Tongue (tissue), 1 donor: ENCODE measurements at regions not wholly inside any gene's neighbourhood (a gene's known extent, or its start where the extent isn't known, plus 50 kb on each side); places are given as distances from the start of the nearest gene placed in this dataset.
"Not testable (repeated sequence)": the region's sequence is repeated elsewhere in the genome, so short reads cannot be mapped to it uniquely, and the experiment has no call there.

ENCODE experiments used
- DNase-seq: peaks from one replicate; pipeline ENCODE4 v3.0.0-alpha.2; 2015

GRCh38 chr1:166391279-166392066 lies 224.7 kb upstream of the FAM78B start:
- DNase-seq, result no peak

- no peak for DNase-seq
Observed at GRCh38 chr1:166395729-166396128, 228.9 kb upstream of the FAM78B start.

- DNase-seq, result not testable (repeated sequence)
Observed at GRCh38 chr1:166409253-166410082, 242.7 kb upstream of the FAM78B start.

GRCh38 chr1:166410083-166410385 lies 243.2 kb upstream of the FAM78B start:
- no peak for DNase-seq

GRCh38 chr1:166416831-166417230 lies 250.0 kb upstream of the FAM78B start:
- not testable (repeated sequence) for DNase-seq

GRCh38 chr1:166418344-166418933 lies 251.6 kb upstream of the FAM78B start:
- no peak for DNase-seq

- peak; percentile 35 for DNase-seq
Observed at GRCh38 chr1:166422586-166422985, 255.8 kb upstream of the FAM78B start.

- no peak for DNase-seq
Observed at GRCh38 chr1:166432655-166433054, 265.9 kb upstream of the FAM78B start.

- peak; percentile 41 for DNase-seq
Observed at GRCh38 chr1:166433404-166434304, 266.9 kb upstream of the FAM78B start.

- DNase-seq, result no peak
Observed at GRCh38 chr1:166457700-166458099, 290.9 kb upstream of the FAM78B start.

- DNase-seq, result no peak
Observed at GRCh38 chr1:166464333-166464732, 297.5 kb upstream of the FAM78B start.

GRCh38 chr1:166470014-166470413 lies 303.2 kb upstream of the FAM78B start:
- peak; percentile 11 for DNase-seq

GRCh38 chr1:166470441-166470840 lies 303.6 kb upstream of the FAM78B start:
- DNase-seq, result no peak

- DNase-seq, result no peak
Observed at GRCh38 chr1:166471359-166471758, 304.6 kb upstream of the FAM78B start.

GRCh38 chr1:166479052-166479631 lies 312.3 kb upstream of the FAM78B start:
- peak; percentile 66 for DNase-seq

GRCh38 chr1:166484471-166484870 lies 317.7 kb upstream of the FAM78B start:
- no peak for DNase-seq

GRCh38 chr1:166484871-166485270 lies 318.1 kb upstream of the FAM78B start:
- no peak for DNase-seq

- DNase-seq, result no peak
Observed at GRCh38 chr1:166485620-166486019, 318.8 kb upstream of the FAM78B start.

GRCh38 chr1:166488327-166488726 lies 321.5 kb upstream of the FAM78B start:
- no peak for DNase-seq

GRCh38 chr1:166489356-166489669 lies 322.5 kb upstream of the FAM78B start:
- DNase-seq, result no peak

- no peak for DNase-seq
Observed at GRCh38 chr1:166489670-166490436, 323.1 kb upstream of the FAM78B start.
